ENCODE measurements at regions not wholly inside any gene's neighbourhood (a gene's known extent, or its start where the extent isn't known, plus 50 kb on each side); places are given as distances from the start of the nearest gene placed in this dataset.

DNA sequence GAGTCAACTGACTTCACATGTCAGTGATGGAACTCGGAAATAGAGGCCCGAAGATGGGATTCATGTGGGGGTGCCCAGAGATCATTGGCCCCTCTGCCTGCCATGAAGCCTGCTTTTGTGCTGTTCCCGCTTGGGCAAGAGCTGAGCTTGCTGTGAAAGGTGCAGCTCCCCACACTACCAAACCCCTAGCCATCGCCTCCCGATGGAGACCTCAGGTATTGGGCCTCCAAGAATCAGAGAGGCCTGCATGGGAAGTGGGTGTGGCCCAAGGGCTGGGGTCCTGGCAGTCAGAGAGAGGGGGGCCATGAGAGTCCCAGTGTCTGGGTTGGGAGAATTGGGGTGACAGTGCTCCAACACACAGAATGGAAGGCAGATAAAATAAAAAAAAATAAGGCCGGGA is 160.9 kb downstream of the SOD2 start:
- Histone ChIP-seq H3K36me3 (ENCODE audit: control insufficient read depth, insufficient read depth, low read length) (no peaks in the 10 kb centered on the region), H3K79me2 (ENCODE audit: control insufficient read depth, insufficient read depth, low read length) (no peaks in the 10 kb centered on the region), H3K9ac (ENCODE audit: insufficient read depth in 1 of 2, low read depth in 2 of 2, low read length in 2 of 2) (no peak overlapping the region), H3K9me1 (ENCODE audit: control insufficient read depth, insufficient read depth, low read length) (no peaks in the 10 kb centered on the region), H3K4me1 (replicated peaks in 1 of 2; ENCODE audit: control insufficient read depth in 2 of 2, insufficient read depth in 2 of 2, low read length in 2 of 2) (no peaks in the 10 kb centered on the region), H3K4me3 (no peak overlapping the region), H3K27me3 (ENCODE audit: control insufficient read depth in 2 of 2, insufficient read depth in 2 of 2, low read length in 2 of 2) (peaks cover 21 to 57% of the 10 kb centered on the region in 2 experiments), H3K27ac (ENCODE audit: extremely low read depth, low read depth, low read length) (no peak overlapping the region), H4K20me1 (replicated peaks; ENCODE audit: control insufficient read depth, insufficient read depth, low read length) (peaks cover 3% of the 10 kb centered on the region; the same call in 1 of the 2 replicates), H3K9me3 (replicated peaks; ENCODE audit: control insufficient read depth, insufficient read depth, low read depth, low read length) (no peaks in the 10 kb centered on the region), H2AFZ (ENCODE audit: low read depth, low read length) (no peak overlapping the region), H3K4me2 (ENCODE audit: insufficient read depth, low read length) (no peak overlapping the region)
- POLR2A ChIA-PET = no interaction called here
- CTCF ChIA-PET (ENCODE audit: low intra/inter-chr PET ratio) = no interaction called here
- no peak for FAIRE-seq
- no peak for DNase-seq (ENCODE audit: extremely low read depth in 1 of 4, low spot score in 3 of 4)
- TF ChIP-seq ASH1L (IDR thresholded peaks at IDR 0.05; ENCODE audit: borderline replicate concordance, low read depth, partially characterized antibody) (no peak), ARHGAP35 (IDR thresholded peaks at IDR 0.05; ENCODE audit: partially characterized antibody) (no peak), BRF1 (IDR thresholded peaks at IDR 0.05; ENCODE audit: borderline replicate concordance, extremely low read depth, insufficient read length) (no peak), PHTF2 (CRISPR knock-in tag; IDR thresholded peaks at IDR 0.05) (no peak), DNMT1 (IDR thresholded peaks at IDR 0.05) (no peak), RBFOX2 (IDR thresholded peaks at IDR 0.05; ENCODE audit: low read depth, low read length) (no peak), ETV1 (tag; conservative IDR thresholded peaks at IDR 0.05; ENCODE audit: low read depth) (no peak), FOXJ3 (CRISPR knock-in tag; IDR thresholded peaks at IDR 0.05) (no peak), XRCC3 (IDR thresholded peaks at IDR 0.05) (no peak)
- in situ Hi-C loops (cut with MboI) = no loop called here
- WGBS (ENCODE audit: insufficient coverage, low coverage, missing lambda C conversion rate) = 0% methylated on average over 6 of the region's 6 CpGs
- no peak for ATAC-seq
- BruUV-seq (replicated peaks) = no TSS peak
- intact Hi-C loops (cut with micrococcal nuclease) = no loop called here

Data from K562 (cell line).